ENCODE measurements at regions not wholly inside any gene's neighbourhood (a gene's known extent, or its start where the extent isn't known, plus 50 kb on each side); places are given as distances from the start of the nearest gene placed in this dataset.

- no peaks in the 10 kb centered on the region for H4K20me1 ChIP-seq (ENCODE audit: low read depth, low read length)
- no peak for TF ChIP-seq CTCF (IDR thresholded peaks at IDR 0.05; ENCODE audit: insufficient read depth, low read length, poor library complexity, severe bottlenecking)
- TF ChIP-seq EZH2phosphoT487 (conservative IDR thresholded peaks at IDR 0.05; ENCODE audit: low read length), result no peak
- no peaks in the 10 kb centered on the region for H3K9me3 ChIP-seq (ENCODE audit: insufficient read depth, low read length)
- no peak overlapping the region for H3K27ac ChIP-seq (ENCODE audit: low read depth, low read length)
- H3F3A ChIP-seq (ENCODE audit: insufficient read depth), result no peaks in the 10 kb centered on the region
- H3K4me2 ChIP-seq (ENCODE audit: low read depth, low read length, poor library complexity, severe bottlenecking), result no peak overlapping the region
- no peaks in the 10 kb centered on the region for H3K27me3 ChIP-seq (ENCODE audit: low read length)
- H3K9me2 ChIP-seq (replicated peaks; ENCODE audit: insufficient read depth, low read length), result no peaks in the 10 kb centered on the region
- no peak overlapping the region for H3K9ac ChIP-seq (ENCODE audit: low read length)
- no peaks in the 10 kb centered on the region for H3K79me2 ChIP-seq (ENCODE audit: insufficient read depth, low read length)
- no peak overlapping the region for H2AFZ ChIP-seq (ENCODE audit: low read depth, low read length, severe bottlenecking)
- no peak overlapping the region for H3K4me3 ChIP-seq (ENCODE audit: insufficient read depth, low read length, poor library complexity, severe bottlenecking)
- H3K36me3 ChIP-seq (ENCODE audit: low read length), result no peaks in the 10 kb centered on the region
Observed at GRCh38 chr10:8638088-8638672, 583.7 kb downstream of the GATA3 start.

DNA sequence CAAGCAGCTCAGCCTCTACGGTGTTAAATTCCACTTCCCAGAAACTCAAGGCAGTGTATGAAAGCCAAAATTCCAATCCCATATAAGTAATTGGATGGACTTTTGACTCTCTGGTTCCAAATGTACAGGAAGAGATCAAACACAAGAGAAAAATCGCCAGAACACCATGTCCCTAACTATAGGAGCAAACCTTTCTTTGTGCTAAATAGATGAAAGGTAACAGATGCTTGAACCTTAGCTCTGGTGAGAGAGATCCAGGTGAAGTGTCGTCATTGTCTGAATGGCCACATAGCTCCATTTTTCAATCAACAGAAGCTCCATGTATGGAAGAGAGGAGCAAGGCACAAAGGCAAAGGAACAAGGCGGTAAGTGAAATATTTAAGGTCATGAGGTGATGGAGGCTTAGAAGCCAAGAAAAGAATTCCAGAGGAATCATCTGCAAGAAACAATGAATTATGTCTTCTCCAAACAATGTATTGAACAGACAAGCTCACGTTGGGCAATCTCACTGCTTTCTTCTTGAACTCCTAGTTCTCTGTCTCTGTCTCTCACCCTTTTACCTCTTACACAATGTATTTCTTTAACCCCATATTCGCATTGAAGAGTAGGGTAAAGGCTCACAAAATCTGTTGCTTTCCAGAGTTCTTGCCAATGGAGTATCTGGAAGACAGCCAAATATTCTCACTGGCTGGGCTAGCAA lies 585.1 kb downstream of the GATA3 start:
- no peaks in the 10 kb centered on the region for H3K9me2 ChIP-seq (replicated peaks; ENCODE audit: insufficient read depth, low read length)
- H3K4me3 ChIP-seq (ENCODE audit: insufficient read depth, low read length, poor library complexity, severe bottlenecking), result no peak overlapping the region
- no peaks in the 10 kb centered on the region for H4K20me1 ChIP-seq (ENCODE audit: low read depth, low read length)
- H3K4me2 ChIP-seq (ENCODE audit: low read depth, low read length, poor library complexity, severe bottlenecking), result no peak overlapping the region
- H3K36me3 ChIP-seq (ENCODE audit: low read length), result no peaks in the 10 kb centered on the region
- no peak overlapping the region for H3K9ac ChIP-seq (ENCODE audit: low read length)
- no peak overlapping the region for H3K27ac ChIP-seq (ENCODE audit: low read depth, low read length)
- H3K9me3 ChIP-seq (ENCODE audit: insufficient read depth, low read length), result no peaks in the 10 kb centered on the region
- H3F3A ChIP-seq (ENCODE audit: insufficient read depth), result no peaks in the 10 kb centered on the region
- no peak for TF ChIP-seq EZH2phosphoT487 (conservative IDR thresholded peaks at IDR 0.05; ENCODE audit: low read length)
- TF ChIP-seq CTCF (IDR thresholded peaks at IDR 0.05; ENCODE audit: insufficient read depth, low read length, poor library complexity, severe bottlenecking), result no peak
- H3K79me2 ChIP-seq (ENCODE audit: insufficient read depth, low read length), result no peaks in the 10 kb centered on the region
- H2AFZ ChIP-seq (ENCODE audit: low read depth, low read length, severe bottlenecking), result no peak overlapping the region
- no peaks in the 10 kb centered on the region for H3K27me3 ChIP-seq (ENCODE audit: low read length)

- Histone ChIP-seq H3K9ac (ENCODE audit: low read length) (no peak overlapping the region), H3K9me2 (replicated peaks; ENCODE audit: insufficient read depth, low read length) (no peaks in the 10 kb centered on the region), H4K20me1 (ENCODE audit: low read depth, low read length) (no peaks in the 10 kb centered on the region), H3K4me2 (ENCODE audit: low read depth, low read length, poor library complexity, severe bottlenecking) (no peak overlapping the region), H3F3A (ENCODE audit: insufficient read depth) (no peaks in the 10 kb centered on the region), H3K27ac (ENCODE audit: low read depth, low read length) (no peak overlapping the region), H3K9me3 (ENCODE audit: insufficient read depth, low read length) (no peaks in the 10 kb centered on the region), H3K4me3 (ENCODE audit: insufficient read depth, low read length, poor library complexity, severe bottlenecking) (no peak overlapping the region), H3K36me3 (ENCODE audit: low read length) (no peaks in the 10 kb centered on the region), H2AFZ (ENCODE audit: low read depth, low read length, severe bottlenecking) (no peak overlapping the region), H3K27me3 (ENCODE audit: low read length) (no peaks in the 10 kb centered on the region), H3K79me2 (ENCODE audit: insufficient read depth, low read length) (no peaks in the 10 kb centered on the region)
- TF ChIP-seq CTCF (IDR thresholded peaks at IDR 0.05; ENCODE audit: insufficient read depth, low read length, poor library complexity, severe bottlenecking) (no peak), EZH2phosphoT487 (conservative IDR thresholded peaks at IDR 0.05; ENCODE audit: low read length) (no peak)
Observed at GRCh38 chr10:8640301-8640700, 585.8 kb downstream of the GATA3 start.
